ENCODE measurements at regions not wholly inside any gene's neighbourhood (a gene's known extent, or its start where the extent isn't known, plus 50 kb on each side); places are given as distances from the start of the nearest gene placed in this dataset.

- intact Hi-C loops (cut with DNase I): no loop called here
- no peak for DNase-seq (ENCODE audit: low spot score)
Observed at GRCh38 chr14:65211341-65211987, 109.1 kb upstream of the MAX start.

DNA sequence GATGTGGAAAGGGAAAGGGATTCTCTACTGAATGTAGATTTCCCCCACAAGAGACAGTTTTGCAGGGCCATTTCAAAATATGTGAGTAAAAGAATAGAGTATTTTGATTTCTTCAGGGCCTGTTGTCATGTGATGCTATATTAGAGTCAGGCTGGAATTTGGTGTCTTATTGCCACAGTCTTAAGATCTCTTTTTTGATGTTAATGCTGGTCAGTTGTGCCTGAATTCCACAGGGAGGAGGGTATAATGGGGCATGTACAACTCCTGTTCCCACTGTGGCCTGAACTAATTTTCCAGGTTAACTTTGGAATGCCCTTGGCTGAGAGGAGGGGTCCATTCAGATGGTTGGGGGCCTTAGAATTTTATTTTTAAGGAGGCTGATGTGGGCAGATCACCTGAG, 111.0 kb upstream of the MAX start:
- no peak for DNase-seq (ENCODE audit: low spot score)
- intact Hi-C loops (cut with DNase I): no loop called here

DNA sequence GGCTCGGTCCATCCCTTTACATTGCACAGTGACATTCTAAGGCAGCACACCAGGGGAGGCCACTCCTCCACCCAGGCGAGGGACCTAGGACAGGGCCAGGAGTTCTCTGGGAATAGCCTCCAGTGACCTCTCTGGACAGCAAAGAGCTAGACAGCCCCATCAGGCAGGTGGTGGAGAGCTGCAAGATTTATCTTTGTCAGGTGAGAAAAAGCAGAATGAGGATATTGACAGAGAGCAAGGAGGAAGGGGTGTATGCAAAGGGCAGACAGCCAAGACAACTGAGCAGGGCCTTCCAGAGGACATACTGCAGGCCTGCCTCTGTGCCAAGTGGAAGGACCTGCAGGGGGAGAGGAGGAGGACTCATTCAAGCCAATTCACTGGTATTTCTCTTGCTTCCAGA, 112.4 kb upstream of the MAX start:
- intact Hi-C loops (cut with DNase I): no loop called here
- no peak for DNase-seq (ENCODE audit: low spot score)

GRCh38 chr14:65219353-65219752, 117.0 kb upstream of the MAX start:
- intact Hi-C loops (cut with DNase I): no loop called here

DNA sequence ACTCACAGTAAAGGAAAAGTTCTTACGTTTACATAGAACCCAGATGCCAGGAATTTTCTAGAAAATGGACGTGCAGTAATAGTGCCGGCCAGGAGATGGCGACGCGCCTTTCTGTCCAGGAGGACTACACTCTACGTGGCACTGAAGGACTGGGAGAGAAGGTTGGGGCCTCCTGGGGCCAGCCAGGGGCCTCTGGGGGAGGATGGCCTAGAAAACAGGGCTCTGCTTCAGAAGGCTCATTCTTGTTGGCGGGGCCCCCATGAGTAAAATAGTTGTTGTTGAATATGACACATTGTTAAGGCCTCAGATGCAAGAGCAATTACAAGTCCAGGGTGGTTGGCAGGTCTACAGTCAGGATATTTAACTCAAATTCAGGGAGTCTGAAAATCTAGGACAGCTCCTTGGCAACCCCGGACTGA, 120.1 kb upstream of the MAX start:
- intact Hi-C loops (cut with DNase I): no loop called here
- no peak for DNase-seq (ENCODE audit: low spot score)

More at GRCh38 chr14:65219353-65219752, 117.0 kb upstream of the MAX start:
- DNase-seq (ENCODE audit: low spot score): no peak

- intact Hi-C loops (cut with DNase I): no loop called here
Observed at GRCh38 chr14:65223636-65224035, 121.3 kb upstream of the MAX start.

GRCh38 chr14:65224799-65225198, 122.5 kb upstream of the MAX start:
- no peak for DNase-seq (ENCODE audit: low spot score)
- intact Hi-C loops (cut with DNase I): no loop called here

More at GRCh38 chr14:65223636-65224035, 121.3 kb upstream of the MAX start:
- DNase-seq (ENCODE audit: low spot score): no peak

GRCh38 chr14:65225299-65226159, 123.2 kb upstream of the MAX start:
- intact Hi-C loops (cut with DNase I): no loop called here
- no peak for DNase-seq (ENCODE audit: low spot score)

- intact Hi-C loops (cut with DNase I): no loop called here
- DNase-seq (ENCODE audit: low spot score): no peak
Observed at GRCh38 chr14:65226824-65227604, 124.7 kb upstream of the MAX start.

- intact Hi-C loops (cut with DNase I): no loop called here
- DNase-seq (ENCODE audit: low spot score): no peak
Observed at GRCh38 chr14:65228436-65228835, 126.1 kb upstream of the MAX start.

DNA sequence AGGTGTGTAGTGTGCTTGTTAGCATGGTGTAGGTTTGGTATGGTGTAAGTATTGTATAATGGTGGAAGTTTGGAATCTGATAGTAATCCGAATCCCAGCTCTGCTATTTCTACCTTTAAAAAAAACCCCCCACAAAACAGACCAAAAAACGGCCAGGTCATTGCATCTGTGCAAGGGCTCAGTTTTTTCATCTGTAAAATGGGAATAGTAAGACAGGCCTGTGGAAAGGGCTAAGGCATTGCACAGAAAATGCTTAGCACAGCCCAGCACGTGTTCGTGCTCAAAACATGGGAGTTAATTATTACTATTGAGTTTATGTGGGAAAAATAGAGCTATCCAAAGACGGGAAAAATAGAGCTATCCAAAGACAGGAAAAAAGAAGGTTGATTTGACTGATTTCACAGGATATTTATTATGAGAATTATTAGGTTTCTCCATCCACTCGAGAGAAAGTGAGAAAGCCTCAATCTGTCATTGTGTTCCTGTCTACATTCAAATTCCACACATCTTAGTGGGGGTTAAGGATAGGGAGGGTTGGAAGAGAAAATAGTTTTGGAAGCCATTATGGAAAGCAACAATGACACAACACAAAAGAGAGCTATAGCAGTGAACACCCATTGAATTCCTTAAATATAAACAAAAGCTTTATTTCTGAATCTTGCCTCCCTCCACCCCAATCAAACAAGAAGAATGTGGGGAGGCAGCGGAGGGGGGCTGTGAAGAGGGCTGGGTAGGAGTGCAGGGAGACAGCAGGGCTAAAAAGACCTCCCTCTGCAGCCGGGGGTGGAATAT, 126.8 kb upstream of the MAX start:
- intact Hi-C loops (cut with DNase I): no loop called here
- no peak for DNase-seq (ENCODE audit: low spot score)

DNA sequence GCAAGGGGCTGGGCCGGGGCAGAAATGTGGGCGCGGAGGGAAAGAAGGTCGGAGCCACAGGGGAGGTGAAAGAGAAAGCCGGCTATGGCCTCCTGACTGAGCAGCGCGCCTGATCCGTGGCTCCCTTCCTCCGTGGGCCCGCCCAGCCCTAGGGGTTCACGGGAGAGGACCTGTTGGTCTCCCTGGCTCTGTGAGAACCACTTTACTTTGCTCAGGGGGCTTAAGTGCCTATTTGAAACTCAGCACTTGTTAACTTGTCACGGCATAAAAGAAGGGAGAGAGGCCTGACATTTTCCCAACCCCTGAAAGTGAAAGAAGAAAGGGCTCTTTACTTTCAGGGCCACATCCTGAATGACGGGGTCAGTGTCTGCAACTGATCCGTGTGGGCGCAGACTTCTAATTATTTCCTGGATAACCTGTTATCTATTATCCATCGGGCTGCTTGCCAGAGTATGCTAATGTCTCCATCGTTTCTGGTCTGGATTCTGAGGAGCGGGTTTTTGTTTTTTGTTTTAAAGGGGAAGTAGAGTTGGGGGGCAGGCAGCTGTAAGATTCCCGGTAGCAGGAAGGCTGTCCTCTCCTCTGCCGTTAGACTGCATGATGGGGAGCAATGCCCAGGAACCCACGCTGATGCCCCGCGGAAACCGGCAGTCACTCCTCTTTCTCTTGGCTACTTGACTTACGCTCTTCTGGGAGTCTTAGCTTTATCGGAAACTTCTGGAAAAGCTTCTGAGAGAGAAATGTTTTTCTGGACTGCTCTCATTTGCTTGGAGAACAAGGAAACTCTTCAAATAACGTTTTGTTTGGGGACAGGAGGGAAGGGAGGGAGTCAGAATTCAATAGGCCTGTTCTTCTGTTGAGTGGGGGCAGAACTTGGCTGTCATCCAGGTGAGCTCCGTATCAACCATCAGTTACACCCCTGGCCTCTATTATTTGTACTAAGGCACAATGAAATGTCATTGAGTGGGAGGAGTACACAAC, 127.7 kb upstream of the MAX start:
- DNase-seq (ENCODE audit: low spot score): no peak
- intact Hi-C loops (cut with DNase I): loop anchor here in 1 of 2 donors (2.0 kb wide), 1 partner anchor 17 kb away; no protein-coding TSS in a partner anchor

DNA sequence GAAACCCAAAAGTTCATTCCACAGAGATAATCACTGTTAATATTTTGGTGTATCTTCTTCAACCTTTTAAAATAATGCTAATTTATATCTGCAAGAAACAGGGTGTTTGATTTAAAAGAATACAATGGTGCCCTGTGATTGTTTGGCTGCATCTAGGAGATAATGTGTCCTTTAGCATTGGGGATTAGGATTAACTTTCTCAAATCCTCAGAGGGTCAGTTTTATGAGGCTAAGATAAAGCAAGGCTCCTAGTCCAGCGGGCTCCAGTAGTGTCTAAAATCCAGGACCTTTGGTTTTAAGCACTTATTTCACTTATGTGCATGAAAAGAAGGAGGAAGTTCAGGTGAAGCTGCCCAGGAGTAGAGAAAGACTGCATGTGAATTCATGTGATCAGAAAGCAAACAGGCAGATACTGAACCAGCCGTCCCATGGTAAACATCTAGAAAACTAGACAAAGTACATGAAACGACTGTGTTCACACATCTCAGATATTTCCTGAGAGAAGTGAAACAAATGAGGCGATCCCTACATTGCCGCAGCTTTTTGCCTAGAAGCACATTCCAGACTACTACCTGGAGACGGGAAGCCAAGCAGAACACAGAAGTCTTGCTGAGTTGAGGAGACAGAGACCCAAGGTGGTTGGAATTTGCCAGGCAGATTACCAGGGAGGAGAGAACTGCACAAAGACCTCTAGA, 129.1 kb upstream of the MAX start:
- intact Hi-C loops (cut with DNase I): loop anchor here in 1 of 2 donors (2.0 kb wide), 1 partner anchor 15 kb away; no protein-coding TSS in a partner anchor
- no peak for DNase-seq (ENCODE audit: low spot score)

- intact Hi-C loops (cut with DNase I): no loop called here
- no peak for DNase-seq (ENCODE audit: low spot score)
Observed at GRCh38 chr14:65234752-65235361, 132.5 kb upstream of the MAX start.

GRCh38 chr14:65237023-65237814, 134.9 kb upstream of the MAX start:
- no peak for DNase-seq (ENCODE audit: low spot score)
- intact Hi-C loops (cut with DNase I): no loop called here

GRCh38 chr14:65237941-65238340, 135.6 kb upstream of the MAX start:
- DNase-seq (ENCODE audit: low spot score): no peak
- intact Hi-C loops (cut with DNase I): no loop called here

All from posterior vena cava (tissue), 2 donors.